ENCODE measurements at regions not wholly inside any gene's neighbourhood (a gene's known extent, or its start where the extent isn't known, plus 50 kb on each side); places are given as distances from the start of the nearest gene placed in this dataset.

DNA sequence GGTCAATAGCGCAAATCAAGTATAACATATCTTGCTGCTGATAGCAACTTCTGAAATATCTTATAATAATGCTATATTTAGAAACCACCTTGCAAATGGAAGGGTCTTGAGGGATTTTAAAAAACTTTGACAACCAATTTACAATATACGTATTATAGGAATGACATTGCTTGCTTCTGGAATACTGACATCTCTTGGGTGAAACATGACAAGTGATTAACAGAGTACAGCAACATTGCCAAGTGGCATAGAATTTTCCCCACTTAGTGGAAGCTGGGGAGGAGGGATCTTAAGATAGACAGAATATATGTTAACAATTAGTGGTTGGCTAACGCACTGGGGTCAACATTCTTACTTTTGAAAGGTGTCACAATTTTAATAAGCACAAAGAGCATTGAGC, 133.6 kb upstream of the TMEFF2 start:
- no peak for TF ChIP-seq EP300 (IDR thresholded peaks at IDR 0.05; ENCODE audit: borderline replicate concordance in 1 of 2, low read depth in 1 of 2, low read length in 1 of 2)
- TF ChIP-seq, protein P1, sequence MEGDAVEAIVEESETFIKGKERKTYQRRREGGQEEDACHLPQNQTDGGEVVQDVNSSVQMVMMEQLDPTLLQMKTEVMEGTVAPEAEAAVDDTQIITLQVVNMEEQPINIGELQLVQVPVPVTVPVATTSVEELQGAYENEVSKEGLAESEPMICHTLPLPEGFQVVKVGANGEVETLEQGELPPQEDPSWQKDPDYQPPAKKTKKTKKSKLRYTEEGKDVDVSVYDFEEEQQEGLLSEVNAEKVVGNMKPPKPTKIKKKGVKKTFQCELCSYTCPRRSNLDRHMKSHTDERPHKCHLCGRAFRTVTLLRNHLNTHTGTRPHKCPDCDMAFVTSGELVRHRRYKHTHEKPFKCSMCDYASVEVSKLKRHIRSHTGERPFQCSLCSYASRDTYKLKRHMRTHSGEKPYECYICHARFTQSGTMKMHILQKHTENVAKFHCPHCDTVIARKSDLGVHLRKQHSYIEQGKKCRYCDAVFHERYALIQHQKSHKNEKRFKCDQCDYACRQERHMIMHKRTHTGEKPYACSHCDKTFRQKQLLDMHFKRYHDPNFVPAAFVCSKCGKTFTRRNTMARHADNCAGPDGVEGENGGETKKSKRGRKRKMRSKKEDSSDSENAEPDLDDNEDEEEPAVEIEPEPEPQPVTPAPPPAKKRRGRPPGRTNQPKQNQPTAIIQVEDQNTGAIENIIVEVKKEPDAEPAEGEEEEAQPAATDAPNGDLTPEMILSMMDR (IDR thresholded peaks at IDR 0.05), result no peak
- TF ChIP-seq SIN3A (IDR thresholded peaks at IDR 0.05; ENCODE audit: borderline replicate concordance, low read depth, low read length), result no peak
- TF ChIP-seq RAD21 (IDR thresholded peaks at IDR 0.05; ENCODE audit: low read length), result no peak
- no peak for TF ChIP-seq TEAD4 (IDR thresholded peaks at IDR 0.05; ENCODE audit: borderline replicate concordance, insufficient read depth)
- no peak for TF ChIP-seq CHD2 (IDR thresholded peaks at IDR 0.05; ENCODE audit: low read length, partially characterized antibody)
- TF ChIP-seq POLR2AphosphoS5 (IDR thresholded peaks at IDR 0.05; ENCODE audit: low read depth, low read length), result no peak
